Loucy (cell line): ENCODE measurements at regions not wholly inside any gene's neighbourhood (a gene's known extent, or its start where the extent isn't known, plus 50 kb on each side); places are given as distances from the start of the nearest gene placed in this dataset.

Experiments
- CTCF ChIP-seq: fragments of 200-600 bp; sonication (generic); conservative IDR thresholded peaks from 2 replicates; pipeline ENCODE4 v1.5.1; 2014; ENCODE audit warnings: mild to moderate bottlenecking, antibody characterized with exemption, low read length
- EZH2phosphoT487 ChIP-seq: fragments of 200-600 bp; IDR thresholded peaks from 2 replicates; pipeline ENCODE4 v1.6.1; 2018; ENCODE audit warnings: antibody characterized with exemption, mild to moderate bottlenecking, moderate library complexity, borderline replicate concordance

GRCh38 chr12:124679047-124679446 lies 111.6 kb upstream of the NCOR2 start:
- TF ChIP-seq CTCF (no peak), EZH2phosphoT487 (no peak)
